ENCODE measurements at regions not wholly inside any gene's neighbourhood (a gene's known extent, or its start where the extent isn't known, plus 50 kb on each side); places are given as distances from the start of the nearest gene placed in this dataset.
"Not testable (repeated sequence)": the region's sequence is repeated elsewhere in the genome, so short reads cannot be mapped to it uniquely, and the experiment has no call there.

DNA sequence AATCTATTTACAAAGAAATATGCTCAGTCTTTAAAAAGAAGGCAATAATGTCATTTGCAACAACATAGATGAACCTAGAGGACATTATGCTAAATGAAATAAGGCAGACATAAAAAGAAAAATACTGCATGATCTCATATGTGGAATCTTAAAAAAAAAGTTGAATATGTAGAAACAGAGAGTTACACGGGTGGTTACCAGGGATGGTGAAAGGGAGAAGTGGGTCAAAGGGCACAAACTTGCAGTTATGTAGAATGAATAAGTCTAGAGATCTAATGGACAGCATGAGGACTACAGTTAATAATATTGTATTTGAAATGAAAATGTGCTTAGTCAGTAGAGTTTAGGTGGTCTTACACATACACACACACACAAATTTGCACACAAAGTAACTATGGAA is 88.2 kb upstream of the CCDC71L start:
- DNase-seq (ENCODE audit: low spot score) = no peak

GRCh38 chr7:106750773-106751172 is 89.8 kb upstream of the CCDC71L start:
- no peak for DNase-seq (ENCODE audit: low spot score)

GRCh38 chr7:106752367-106752766 is 91.4 kb upstream of the CCDC71L start:
- no peak for DNase-seq (ENCODE audit: low spot score)

DNA sequence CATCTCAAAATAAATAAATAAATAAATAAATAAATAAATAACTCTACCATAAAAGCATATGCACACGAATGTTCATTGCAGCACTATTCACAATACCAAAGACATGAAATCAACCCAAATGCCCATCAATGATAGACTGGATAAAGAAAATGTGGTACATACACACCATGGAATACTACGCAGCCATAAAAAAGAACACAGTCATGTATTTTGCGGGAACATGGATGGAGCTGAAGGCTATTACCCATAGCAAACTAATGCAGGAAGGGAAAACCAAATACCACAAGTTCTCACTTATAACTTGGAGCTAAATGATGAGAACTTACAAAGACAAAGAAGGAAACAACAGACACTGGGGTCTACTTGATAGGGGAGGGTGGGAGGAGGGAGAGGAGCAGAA is 94.1 kb upstream of the CCDC71L start:
- DNase-seq (ENCODE audit: low spot score) = not testable (repeated sequence)

DNA sequence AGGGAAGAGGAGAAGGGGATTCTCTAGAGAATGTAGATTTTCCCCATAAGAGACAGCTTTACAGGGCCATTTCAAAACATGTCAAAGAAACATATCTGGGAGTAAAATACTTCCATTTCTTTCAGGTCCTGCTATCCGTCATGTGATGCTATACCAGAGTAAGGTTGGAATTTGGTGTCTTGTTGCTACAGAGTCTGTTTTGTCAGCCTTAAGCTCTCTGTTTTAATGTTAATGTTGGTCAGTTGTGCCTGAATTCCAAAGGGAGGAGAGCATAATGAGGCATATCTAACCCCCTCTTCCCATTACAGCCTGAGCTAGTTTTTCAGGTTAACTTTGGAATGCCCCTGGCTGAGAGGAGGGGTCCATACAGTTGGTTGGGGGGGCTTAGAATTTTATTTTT is 94.7 kb upstream of the CCDC71L start:
- DNase-seq (ENCODE audit: low spot score) = no peak

- no peak for DNase-seq (ENCODE audit: low spot score)
Measured at GRCh38 chr7:106756071-106756470, 95.1 kb upstream of the CCDC71L start.

GRCh38 chr7:106756884-106757283 is 95.9 kb upstream of the CCDC71L start:
- no peak for DNase-seq (ENCODE audit: low spot score)

DNA sequence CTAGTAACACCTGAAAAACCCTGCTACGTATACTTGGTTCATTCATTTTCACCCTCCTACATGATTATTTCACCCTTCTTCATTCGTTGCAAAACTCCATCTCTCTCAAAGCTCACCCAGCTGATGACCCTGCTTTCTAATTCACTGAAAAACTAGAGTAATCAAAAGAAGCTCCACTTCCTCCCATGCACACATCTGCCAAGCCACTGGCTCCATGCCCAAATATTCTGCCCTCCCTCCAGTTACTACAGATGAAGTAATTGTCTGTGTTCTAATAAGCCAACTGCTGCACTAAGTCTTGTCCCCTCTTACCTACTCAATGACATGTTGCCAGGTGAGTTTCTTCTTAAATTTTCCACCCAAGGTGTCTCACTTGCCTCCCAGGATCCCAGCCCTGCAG is 96.9 kb upstream of the CCDC71L start:
- peak; percentile 74 for DNase-seq (ENCODE audit: low spot score)

DNA sequence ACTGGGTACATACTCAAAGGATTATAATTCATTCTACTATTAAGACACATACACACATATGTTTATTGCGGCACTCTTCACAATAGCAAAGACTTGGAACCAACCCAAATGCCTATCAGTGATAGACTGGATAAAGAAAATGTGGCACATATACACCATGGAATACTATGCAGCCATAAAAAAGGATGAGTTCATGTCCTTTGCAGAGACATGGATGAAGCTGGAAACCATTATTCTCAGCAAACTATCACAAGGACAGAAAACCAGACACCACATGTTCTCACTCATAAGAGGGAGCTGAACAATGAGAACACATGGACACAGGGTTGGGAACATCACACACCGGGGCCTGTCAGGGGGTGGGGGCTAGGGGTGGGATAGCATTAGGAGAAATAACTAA is 101.9 kb upstream of the CCDC71L start:
- not testable (repeated sequence) for DNase-seq (ENCODE audit: low spot score)

GRCh38 chr7:106763717-106764116 is 101.4 kb upstream of the PIK3CG start:
- DNase-seq (ENCODE audit: low spot score) = no peak

DNA sequence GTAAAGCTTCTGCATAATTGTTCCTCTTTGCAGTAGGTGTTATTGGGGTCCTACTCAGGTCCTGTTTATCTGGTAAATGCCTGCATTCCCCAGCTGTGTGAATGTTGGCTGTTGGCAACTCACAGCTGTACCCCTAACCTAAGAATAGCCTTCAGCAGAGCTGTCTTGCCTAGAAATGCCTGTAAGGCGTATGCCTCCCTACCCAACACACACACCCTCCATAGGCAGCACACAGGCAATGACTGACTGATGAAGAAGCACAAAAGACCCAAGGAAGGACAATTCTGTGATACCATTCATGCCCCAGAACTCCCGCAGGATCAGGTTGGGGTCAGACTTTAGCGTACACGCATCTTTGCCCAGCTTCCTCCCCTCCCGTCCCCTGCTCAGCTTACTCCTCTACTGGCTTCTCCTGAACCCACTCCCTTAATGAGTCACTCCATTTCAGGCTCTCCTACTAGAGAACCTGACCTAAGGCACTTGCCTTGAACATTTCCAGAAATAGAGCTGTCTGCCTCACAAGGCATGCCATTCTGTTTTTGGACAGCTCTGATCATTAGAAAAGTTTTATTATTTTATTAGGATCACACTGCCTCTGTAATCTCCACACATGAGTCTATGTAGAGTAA is 99.2 kb upstream of the PIK3CG start:
- DNase-seq (ENCODE audit: low spot score) = peak; percentile 35

DNA sequence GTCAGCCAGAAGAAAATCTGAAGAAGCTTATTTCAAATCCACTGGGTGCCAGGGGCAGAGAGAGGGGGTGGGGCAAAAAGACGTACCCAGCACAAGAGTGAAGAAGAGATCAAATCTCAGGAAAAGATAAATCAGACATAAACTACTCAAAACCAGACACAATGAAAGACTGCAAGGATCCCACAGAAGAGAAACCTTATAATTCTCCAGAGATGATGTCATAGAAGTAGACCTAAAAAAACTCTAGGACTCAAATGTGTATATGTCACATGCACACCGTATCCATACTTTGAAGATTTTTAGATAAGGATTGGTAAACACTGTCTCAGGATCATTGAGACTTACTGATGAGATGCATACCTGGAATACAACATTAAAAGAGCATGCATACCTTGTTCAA is 98.5 kb upstream of the PIK3CG start:
- no peak for DNase-seq (ENCODE audit: low spot score)

DNA sequence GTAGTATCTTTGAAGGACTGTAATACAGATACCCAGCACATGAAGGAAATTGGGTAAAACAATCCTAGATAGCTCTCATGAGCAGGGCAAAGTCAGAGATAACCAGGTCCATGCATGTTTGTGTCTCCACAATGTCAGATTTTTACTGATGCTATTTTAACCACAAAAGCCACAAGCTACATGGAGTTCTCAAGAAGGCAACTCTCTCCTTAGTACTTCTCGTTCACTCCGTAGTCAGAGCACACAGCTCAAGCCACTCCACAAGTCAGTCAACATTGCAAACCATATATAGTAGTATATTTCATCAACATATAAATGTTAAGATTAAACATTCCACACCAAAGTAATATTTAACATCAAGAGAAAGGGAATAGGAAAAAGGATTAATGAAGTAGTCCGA is 98.0 kb upstream of the PIK3CG start:
- no peak for DNase-seq (ENCODE audit: low spot score)

DNA sequence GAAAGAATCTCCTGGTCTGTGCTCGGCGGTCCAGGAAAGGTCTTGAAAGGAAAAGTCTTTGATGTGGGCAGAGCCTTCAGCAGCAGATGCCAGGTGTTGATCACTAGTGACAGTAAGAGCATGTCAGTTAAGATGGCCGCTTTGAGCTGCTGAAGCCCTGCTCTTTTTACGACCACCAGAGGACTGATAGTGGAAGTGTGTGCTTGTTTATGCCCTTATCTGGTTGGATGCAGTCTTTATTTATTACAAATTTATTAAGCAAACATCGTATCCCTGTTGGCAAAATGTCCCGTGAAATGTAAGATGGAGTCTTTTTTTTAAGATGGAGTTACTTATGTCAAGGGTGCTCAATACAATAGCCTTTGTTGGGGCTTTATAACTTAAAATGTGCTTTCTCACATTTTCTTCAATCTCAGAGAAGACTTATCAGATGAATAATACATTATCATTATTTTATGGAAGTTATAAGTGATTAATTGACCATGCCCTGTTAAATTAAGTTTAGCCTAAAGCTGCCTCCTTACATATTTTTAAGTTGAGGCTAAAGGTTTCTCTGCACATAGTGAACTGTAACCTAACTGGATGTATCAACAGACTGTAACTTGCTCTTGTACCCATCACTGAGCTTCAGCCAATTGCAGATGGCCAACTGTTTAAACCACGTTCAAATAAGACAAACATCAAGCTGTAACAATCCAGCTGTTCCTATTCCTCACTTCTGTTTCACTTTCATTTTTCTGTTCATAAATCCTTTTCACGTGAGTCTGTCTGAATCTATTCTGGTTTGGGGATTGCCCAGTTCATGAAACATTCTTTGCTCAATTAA is 97.4 kb upstream of the PIK3CG start:
- peak; percentile 81 for DNase-seq (ENCODE audit: low spot score)

- DNase-seq (ENCODE audit: low spot score) = no peak
Measured at GRCh38 chr7:106768324-106768751, 96.7 kb upstream of the PIK3CG start.

DNA sequence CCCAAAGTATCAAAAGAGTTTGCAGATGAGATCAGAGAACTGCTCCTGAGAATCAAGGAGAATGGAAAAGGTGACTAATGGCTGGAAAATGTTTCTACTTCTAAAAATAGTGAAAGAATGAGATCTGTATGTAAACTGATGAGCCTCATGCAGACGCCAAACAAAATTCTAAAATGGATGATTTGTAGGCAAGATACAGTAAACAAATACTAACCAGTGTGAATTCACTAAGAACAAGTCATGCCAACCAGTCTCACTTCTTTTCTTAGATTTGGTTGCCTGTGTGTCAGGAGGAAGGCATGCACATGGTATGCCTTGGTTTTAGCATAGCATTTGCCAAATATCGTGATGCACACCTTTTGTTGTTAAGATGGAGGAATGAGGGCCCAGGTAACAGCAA is 94.9 kb upstream of the PIK3CG start:
- no peak for DNase-seq (ENCODE audit: low spot score)

- DNase-seq (ENCODE audit: low spot score) = no peak
Measured at GRCh38 chr7:106772655-106773108, 92.4 kb upstream of the PIK3CG start.

DNA sequence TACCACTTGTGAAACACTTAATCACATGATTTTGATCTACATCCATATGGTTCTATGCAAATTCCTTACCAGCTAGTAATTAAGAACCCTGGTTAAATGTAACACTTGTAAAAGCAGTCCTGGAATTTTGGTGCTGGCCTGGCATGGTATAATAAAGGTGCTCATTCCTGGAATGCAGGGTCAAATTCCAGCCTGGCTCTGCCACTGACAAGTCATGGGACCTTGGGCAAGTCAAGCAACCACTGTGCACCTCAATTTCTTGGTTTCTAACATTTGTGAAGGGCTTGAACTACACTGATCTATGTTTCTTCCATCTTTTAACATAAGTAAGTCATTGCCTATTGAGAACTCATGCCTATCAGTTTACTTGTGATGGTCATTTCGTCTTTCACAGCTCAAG is 91.9 kb upstream of the PIK3CG start:
- no peak for DNase-seq (ENCODE audit: low spot score)

DNA sequence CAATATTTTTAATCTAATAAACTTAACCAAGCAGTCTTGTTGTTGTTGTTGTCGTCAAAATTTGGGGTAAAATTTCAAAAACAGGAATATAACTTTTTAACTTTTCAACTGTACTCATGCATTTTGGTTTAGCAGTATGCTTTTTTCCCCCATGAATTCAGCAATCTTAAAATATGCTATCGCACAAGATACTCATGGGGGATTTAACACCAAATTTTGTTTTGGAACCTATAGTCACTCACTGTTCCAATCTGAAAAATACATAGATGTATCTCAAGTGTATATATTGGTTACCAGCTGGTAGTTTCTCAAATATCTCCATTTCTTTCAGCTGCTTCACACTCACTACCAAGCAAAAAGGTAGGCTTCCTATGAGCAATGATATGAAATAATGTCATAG is 91.4 kb upstream of the PIK3CG start:
- no peak for DNase-seq (ENCODE audit: low spot score)

DNA sequence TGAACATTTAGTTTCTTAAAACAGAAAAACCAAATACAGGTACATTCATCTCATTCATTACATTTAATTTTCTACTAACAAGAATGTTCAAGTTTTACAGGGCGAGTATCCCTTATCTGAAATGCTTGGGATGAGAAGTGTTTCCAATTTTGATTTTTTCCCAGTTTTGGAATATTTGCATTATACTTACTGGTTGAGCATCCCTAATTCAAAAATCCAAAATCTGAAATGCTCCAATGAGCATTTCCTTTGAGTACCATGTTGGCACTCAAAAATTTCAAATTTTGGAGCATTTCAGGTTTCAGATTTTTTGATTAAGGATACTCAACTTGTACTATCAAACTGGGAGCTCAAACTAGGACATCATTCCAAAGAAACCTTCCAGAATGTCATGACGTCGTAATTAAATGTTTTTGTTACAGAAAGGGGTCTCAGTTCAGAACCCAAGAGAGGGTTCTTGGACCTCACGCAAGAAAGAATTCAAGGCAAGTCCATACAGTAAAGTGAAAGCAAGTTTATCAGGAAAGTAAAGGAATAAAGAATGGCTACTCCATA is 90.8 kb upstream of the PIK3CG start:
- no peak for DNase-seq (ENCODE audit: low spot score)

DNA sequence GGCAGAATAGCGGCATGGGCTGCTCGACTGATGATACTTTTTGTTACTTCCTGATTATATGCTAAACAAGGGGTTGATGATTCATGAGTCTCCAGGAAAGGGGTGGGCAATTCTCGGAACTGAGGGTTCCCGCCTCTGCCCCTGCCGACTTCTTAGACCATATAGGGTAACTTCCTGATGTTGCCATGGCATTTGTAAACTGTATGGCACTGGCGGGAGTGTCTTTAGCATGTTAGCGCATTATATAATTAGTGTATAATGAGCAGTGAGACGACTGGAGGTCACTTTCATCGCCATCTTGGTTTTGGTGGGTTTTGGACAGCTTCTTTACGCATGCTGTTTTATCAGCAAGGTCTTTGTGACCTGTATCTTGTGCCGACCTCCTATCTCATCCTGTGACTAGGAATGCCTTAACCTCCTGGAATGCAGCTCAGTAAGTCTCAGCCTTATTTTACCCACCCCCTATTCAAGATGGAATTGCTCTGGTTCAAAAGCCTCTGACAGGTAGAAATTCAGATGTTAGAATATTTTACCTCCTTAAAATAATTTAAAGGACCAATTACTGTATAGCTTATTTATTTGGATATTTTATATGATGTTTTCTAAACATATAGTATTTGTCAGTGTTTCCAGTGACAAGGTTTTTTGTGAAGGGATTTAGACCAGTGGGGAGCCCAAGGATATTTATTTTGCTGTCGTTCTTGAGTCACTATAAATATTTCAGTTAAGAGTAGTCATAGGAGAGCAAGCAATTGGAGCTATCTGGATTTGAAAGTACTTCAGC is 90.1 kb upstream of the PIK3CG start:
- no peak for DNase-seq (ENCODE audit: low spot score)

DNA sequence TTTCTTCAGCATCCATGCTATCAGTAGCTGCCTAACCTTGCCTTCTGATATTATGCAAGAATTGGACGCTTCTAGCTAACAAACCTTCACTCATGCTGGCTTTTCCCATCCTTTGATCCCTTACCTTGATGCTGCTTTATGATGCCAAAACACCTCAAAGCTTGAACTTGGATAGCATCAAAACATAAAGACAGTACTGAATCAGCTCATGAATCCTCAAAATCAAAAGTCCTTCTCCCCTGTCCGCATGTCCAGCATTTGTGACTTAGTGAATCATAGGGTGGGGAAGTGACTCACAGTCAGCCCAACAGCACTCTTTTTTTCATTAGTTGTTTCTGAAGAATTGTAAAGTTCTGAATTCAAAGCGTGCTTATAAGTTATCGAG is 89.5 kb upstream of the PIK3CG start:
- DNase-seq (ENCODE audit: low spot score) = no peak

Data from NAMALWA (cell line).